22Rv1 (cell line): ENCODE measurements at regions not wholly inside any gene's neighbourhood (a gene's known extent, or its start where the extent isn't known, plus 50 kb on each side); places are given as distances from the start of the nearest gene placed in this dataset.

Experiments
- CTCF ChIP-seq: fragments of 450-650 bp; IDR thresholded peaks from 2 replicates; pipeline ENCODE4 v1.5.1; 2017; ENCODE audit warnings: mild to moderate bottlenecking
- ZFX ChIP-seq: fragments of 450-650 bp; IDR thresholded peaks from 2 replicates; pipeline ENCODE4 v1.6.1; 2017; ENCODE audit warnings: antibody characterized with exemption, borderline replicate concordance

- no peak for TF ChIP-seq CTCF
- TF ChIP-seq ZFX: no peak
Observed at GRCh38 chr10:52571516-52572182, 200.9 kb downstream of the MBL2 start.
